Fibroblast of lung (primary cell): ENCODE measurements at regions not wholly inside any gene's neighbourhood (a gene's known extent, or its start where the extent isn't known, plus 50 kb on each side); places are given as distances from the start of the nearest gene placed in this dataset.

ENCODE experiments used
- DNase-seq, 2 donors: peaks; one replicate each; pipeline versions ENCODE4 v3.0.0 to v3.0.0-alpha.2; 2010; ENCODE audit warnings: low read depth in 2 of 2
- H2AFZ ChIP-seq: 2 replicates; pipeline ENCODE4 v1.5.1; 2012; ENCODE audit warnings: low read length, control low read depth, inconsistent platforms
- H3K27ac ChIP-seq: 2 replicates; pipeline ENCODE4 v1.5.1; 2011; ENCODE audit warnings: low read length, control low read depth; ENCODE audit not compliant: insufficient read depth
- H3K27me3 ChIP-seq: 2 replicates; pipeline ENCODE4 v1.5.1; 2011; ENCODE audit warnings: mild to moderate bottlenecking, low read length; ENCODE audit not compliant: control insufficient read depth, insufficient read depth
- H3K36me3 ChIP-seq: 2 replicates; pipeline ENCODE4 v1.5.1; 2011; ENCODE audit warnings: low read length; ENCODE audit not compliant: control insufficient read depth, insufficient read depth
- H3K4me1 ChIP-seq: 2 replicates; pipeline ENCODE4 v1.5.1; 2011; ENCODE audit warnings: low read length; ENCODE audit not compliant: control insufficient read depth, insufficient read depth; ENCODE audit errors: extremely low read depth
- H3K4me2 ChIP-seq: 2 replicates; pipeline ENCODE4 v1.5.1; 2011; ENCODE audit warnings: low read length, control low read depth; ENCODE audit not compliant: insufficient read depth; ENCODE audit errors: extremely low read depth
- H3K4me3 ChIP-seq, 4 experiments: fragments of 200-600 bp in 1 of 4; sonication (generic) in 1 of 4; replicated peaks in 1 of 4; 2 replicates each; pipeline ENCODE4 v1.5.1; 2011 to 2016; ENCODE audit warnings: low read length in 4 of 4, low read depth in 3 of 4, mild to moderate bottlenecking in 3 of 4, control low read depth in 2 of 4, inconsistent platforms in 1 of 4, mixed read lengths in 1 of 4; ENCODE audit not compliant: insufficient read depth in 1 of 4; ENCODE audit errors: control extremely low read depth in 1 of 4
- H3K79me2 ChIP-seq: 2 replicates; pipeline ENCODE4 v1.5.1; 2012; ENCODE audit warnings: mild to moderate bottlenecking, low read length, inconsistent platforms; ENCODE audit not compliant: control insufficient read depth, insufficient read depth
- H3K9ac ChIP-seq: 2 replicates; pipeline ENCODE4 v1.5.1; 2011; ENCODE audit warnings: mild to moderate bottlenecking, low read length, control low read depth; ENCODE audit not compliant: insufficient read depth
- H3K9me3 ChIP-seq: 2 replicates; pipeline ENCODE4 v1.5.1; 2012; ENCODE audit warnings: low read depth, low read length; ENCODE audit not compliant: control insufficient read depth, insufficient read depth
- H4K20me1 ChIP-seq: 2 replicates; pipeline ENCODE4 v1.5.1; 2011; ENCODE audit warnings: low read length; ENCODE audit not compliant: control insufficient read depth, insufficient read depth; ENCODE audit errors: extremely low read depth
- EZH2 ChIP-seq: IDR thresholded peaks from 2 replicates; pipeline ENCODE4 v1.5.1; 2012; ENCODE audit warnings: low read length, control low read depth, mild to moderate bottlenecking; ENCODE audit errors: missing control alignments
- TF ChIP-seq, protein P1 (sequence below), 2 donors: IDR thresholded peaks in 1 of 2; conservative IDR thresholded peaks in 1 of 2; 1 replicate in 1 of 2; 2 replicates in 1 of 2; pipeline ENCODE4 v1.5.1; 2011 to 2012; ENCODE audit warnings: low read length in 2 of 2, control low read depth in 1 of 2, inconsistent platforms in 1 of 2, low read depth in 1 of 2, mild to moderate bottlenecking in 1 of 2

DNA sequence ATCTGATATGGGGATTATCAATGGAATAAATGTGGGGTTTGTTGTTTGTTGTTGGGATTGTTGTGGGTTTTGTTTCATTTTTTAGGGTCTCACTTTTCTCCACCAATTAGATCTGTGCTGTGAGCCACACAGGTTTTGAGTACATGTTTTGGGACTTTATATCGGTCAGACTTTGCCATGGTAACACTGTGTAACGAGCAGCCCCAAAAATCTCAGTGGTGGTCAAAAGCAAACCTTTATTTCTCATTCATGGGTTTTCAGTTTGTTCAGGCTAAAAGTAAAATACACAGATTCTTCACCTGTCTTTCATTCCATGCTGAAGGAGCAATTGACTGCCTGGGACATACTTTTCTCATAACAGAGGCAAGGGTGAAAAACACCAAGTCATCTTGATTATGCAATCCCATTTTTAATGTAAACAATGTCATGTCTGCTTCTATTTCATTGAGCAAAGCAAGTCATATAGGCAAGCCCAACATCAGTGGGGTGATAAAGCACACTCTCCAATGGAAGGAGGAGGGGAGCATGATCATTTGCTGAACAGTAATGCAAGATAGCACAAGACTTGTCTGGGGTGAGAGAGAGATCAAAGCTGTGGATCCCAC lies 101.1 kb upstream of the PLCB4 start:
- H3K4me2 ChIP-seq = no peak overlapping the region
- H4K20me1 ChIP-seq = no peaks in the 10 kb centered on the region
- no peak overlapping the region for H3K27ac ChIP-seq
- no peak overlapping the region for H2AFZ ChIP-seq
- H3K9me3 ChIP-seq = no peaks in the 10 kb centered on the region
- no peak overlapping the region for H3K4me3 ChIP-seq
- H3K79me2 ChIP-seq = no peaks in the 10 kb centered on the region
- H3K4me1 ChIP-seq = no peaks in the 10 kb centered on the region
- H3K36me3 ChIP-seq = no peaks in the 10 kb centered on the region
- no peaks in the 10 kb centered on the region for H3K27me3 ChIP-seq
- no peak overlapping the region for H3K9ac ChIP-seq
- DNase-seq = peak in 1 of 2 donors; percentile 24
- TF ChIP-seq, protein P1, sequence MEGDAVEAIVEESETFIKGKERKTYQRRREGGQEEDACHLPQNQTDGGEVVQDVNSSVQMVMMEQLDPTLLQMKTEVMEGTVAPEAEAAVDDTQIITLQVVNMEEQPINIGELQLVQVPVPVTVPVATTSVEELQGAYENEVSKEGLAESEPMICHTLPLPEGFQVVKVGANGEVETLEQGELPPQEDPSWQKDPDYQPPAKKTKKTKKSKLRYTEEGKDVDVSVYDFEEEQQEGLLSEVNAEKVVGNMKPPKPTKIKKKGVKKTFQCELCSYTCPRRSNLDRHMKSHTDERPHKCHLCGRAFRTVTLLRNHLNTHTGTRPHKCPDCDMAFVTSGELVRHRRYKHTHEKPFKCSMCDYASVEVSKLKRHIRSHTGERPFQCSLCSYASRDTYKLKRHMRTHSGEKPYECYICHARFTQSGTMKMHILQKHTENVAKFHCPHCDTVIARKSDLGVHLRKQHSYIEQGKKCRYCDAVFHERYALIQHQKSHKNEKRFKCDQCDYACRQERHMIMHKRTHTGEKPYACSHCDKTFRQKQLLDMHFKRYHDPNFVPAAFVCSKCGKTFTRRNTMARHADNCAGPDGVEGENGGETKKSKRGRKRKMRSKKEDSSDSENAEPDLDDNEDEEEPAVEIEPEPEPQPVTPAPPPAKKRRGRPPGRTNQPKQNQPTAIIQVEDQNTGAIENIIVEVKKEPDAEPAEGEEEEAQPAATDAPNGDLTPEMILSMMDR (conservative IDR thresholded peaks at IDR 0.05 in 1 of 2, IDR thresholded peaks at IDR 0.05 in 1 of 2; ENCODE audit: low read depth in 1 of 2, low read length in 2 of 2) = no peak
- no peak for TF ChIP-seq EZH2

DNA sequence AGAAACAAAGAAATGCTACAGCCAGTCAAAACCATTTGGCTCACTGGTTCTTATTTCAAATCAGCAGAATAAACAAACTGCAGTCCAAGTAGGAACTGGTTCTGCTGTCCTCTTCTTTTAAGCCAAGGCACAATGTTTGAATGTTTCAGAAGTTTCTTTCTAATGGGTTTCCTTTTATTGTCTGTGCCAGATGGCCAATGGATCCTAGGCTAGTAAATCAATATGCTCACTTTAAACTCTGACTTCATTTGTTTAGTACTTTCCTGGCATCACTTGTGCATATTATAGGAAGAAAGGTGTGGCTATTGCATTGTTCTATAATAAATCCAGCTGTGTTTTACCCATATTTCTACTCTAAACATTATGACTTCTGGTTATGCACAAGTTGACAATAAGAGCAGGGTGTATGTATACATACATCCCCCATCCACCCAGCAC lies 99.7 kb upstream of the PLCB4 start:
- H2AFZ ChIP-seq = no peak overlapping the region
- H3K36me3 ChIP-seq = no peaks in the 10 kb centered on the region
- no peak overlapping the region for H3K9ac ChIP-seq
- TF ChIP-seq, protein P1 (conservative IDR thresholded peaks at IDR 0.05 in 1 of 2, IDR thresholded peaks at IDR 0.05 in 1 of 2; ENCODE audit: low read depth in 1 of 2, low read length in 2 of 2) = no peak
- TF ChIP-seq EZH2 = no peak
- no peak overlapping the region for H3K27ac ChIP-seq
- no peak overlapping the region for H3K4me2 ChIP-seq
- H3K9me3 ChIP-seq = no peaks in the 10 kb centered on the region
- H3K27me3 ChIP-seq = no peaks in the 10 kb centered on the region
- no peaks in the 10 kb centered on the region for H3K4me1 ChIP-seq
- H3K4me3 ChIP-seq = no peak overlapping the region
- no peaks in the 10 kb centered on the region for H4K20me1 ChIP-seq
- no peak for DNase-seq
- H3K79me2 ChIP-seq = no peaks in the 10 kb centered on the region

DNA sequence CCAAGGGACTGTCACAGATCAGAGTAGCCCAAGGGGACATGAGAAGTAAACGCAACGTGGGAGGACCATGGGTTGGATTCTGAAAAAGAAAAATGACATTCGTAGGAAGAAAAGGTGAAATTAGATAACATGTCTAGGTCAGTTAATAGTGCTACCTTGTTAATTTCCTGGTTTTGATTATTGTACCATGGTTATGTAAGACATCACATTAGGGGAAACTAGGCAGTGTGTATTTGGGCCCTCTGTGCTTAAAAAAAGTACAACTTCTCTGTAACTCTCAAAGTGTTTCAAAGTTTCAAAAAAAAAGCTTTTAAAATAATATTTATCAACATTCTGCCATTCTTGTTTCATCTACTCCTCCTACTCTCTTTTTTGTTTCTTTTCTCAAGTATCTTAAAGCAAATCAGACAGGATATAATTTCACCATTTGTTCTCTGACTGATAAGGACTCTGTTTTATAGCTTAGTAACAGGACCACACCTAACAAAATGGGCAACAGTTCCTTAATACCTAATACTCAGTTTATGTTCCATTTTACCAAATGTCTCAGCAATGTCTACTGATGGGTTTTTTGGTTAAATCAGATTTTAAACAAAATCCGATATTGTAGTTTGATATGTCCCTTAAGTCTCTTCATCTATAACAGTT lies 97.1 kb upstream of the PLCB4 start:
- Histone ChIP-seq H2AFZ (no peak overlapping the region), H3K9ac (no peak overlapping the region), H3K4me2 (no peak overlapping the region), H3K36me3 (no peaks in the 10 kb centered on the region), H3K79me2 (no peaks in the 10 kb centered on the region), H3K4me1 (no peaks in the 10 kb centered on the region), H4K20me1 (no peaks in the 10 kb centered on the region), H3K9me3 (no peaks in the 10 kb centered on the region), H3K4me3 (no peak overlapping the region), H3K27ac (no peak overlapping the region), H3K27me3 (no peaks in the 10 kb centered on the region)
- TF ChIP-seq EZH2 = no peak
- TF ChIP-seq, protein P1 (conservative IDR thresholded peaks at IDR 0.05 in 1 of 2, IDR thresholded peaks at IDR 0.05 in 1 of 2; ENCODE audit: low read depth in 1 of 2, low read length in 2 of 2) = no peak
- no peak for DNase-seq
